Fibroblast of the aortic adventitia (primary cell): ENCODE measurements at regions not wholly inside any gene's neighbourhood (a gene's known extent, or its start where the extent isn't known, plus 50 kb on each side); places are given as distances from the start of the nearest gene placed in this dataset.

Source experiments
- DNase-seq: peaks from one replicate; pipeline ENCODE4 v3.0.0-alpha.2; 2010; ENCODE audit warnings: low read depth
- H3K4me3 ChIP-seq: 2 replicates; pipeline ENCODE4 v1.5.1; 2011; ENCODE audit warnings: low read depth, mild to moderate bottlenecking, control low read depth, low read length, moderate library complexity
- CTCF ChIP-seq: IDR thresholded peaks from 2 replicates; pipeline ENCODE4 v1.5.1; 2011; ENCODE audit warnings: mild to moderate bottlenecking, low read length, control low read depth, inconsistent platforms; ENCODE audit not compliant: insufficient read depth

- DNase-seq: peak; percentile 43
- no peak for TF ChIP-seq CTCF
These were observed 76.6 kb downstream of the HSPA13 start for GRCh38 chr21:14306126-14306907.

GRCh38 chr21:14303731-14304488, 79.0 kb downstream of the HSPA13 start:
- H3K4me3 ChIP-seq: no peak overlapping the region
- no peak for TF ChIP-seq CTCF
- no peak for DNase-seq

More at GRCh38 chr21:14306126-14306907, 76.6 kb downstream of the HSPA13 start:
- H3K4me3 ChIP-seq: no peak overlapping the region

GRCh38 chr21:14300074-14300473, 82.9 kb downstream of the HSPA13 start:
- no peak overlapping the region for H3K4me3 ChIP-seq
- no peak for TF ChIP-seq CTCF
- no peak for DNase-seq

- H3K4me3 ChIP-seq: no peak overlapping the region
- TF ChIP-seq CTCF: no peak
These were observed 74.6 kb downstream of the RBM11 start for GRCh38 chr21:14290576-14290975.

GRCh38 chr21:14288922-14289321, 73.0 kb downstream of the RBM11 start:
- no peak overlapping the region for H3K4me3 ChIP-seq
- no peak for DNase-seq
- no peak for TF ChIP-seq CTCF

More at GRCh38 chr21:14290576-14290975, 74.6 kb downstream of the RBM11 start:
- no peak for DNase-seq

- no peak for TF ChIP-seq CTCF
- H3K4me3 ChIP-seq: no peak overlapping the region
These were observed 69.3 kb downstream of the RBM11 start for GRCh38 chr21:14285147-14285761.

More at GRCh38 chr21:14285147-14285761, 69.3 kb downstream of the RBM11 start:
- DNase-seq: no peak
